Osteocyte (in vitro differentiated cells): ENCODE measurements at regions not wholly inside any gene's neighbourhood (a gene's known extent, or its start where the extent isn't known, plus 50 kb on each side); places are given as distances from the start of the nearest gene placed in this dataset.

Experiments
- DNase-seq: peaks from one replicate; pipeline ENCODE4 v3.0.0; 2021; ENCODE audit warnings: mixed read lengths; ENCODE audit not compliant: unreplicated experiment; ENCODE audit errors: extremely low spot score
- H3K27ac Mint-ChIP-seq: one replicate; pipeline ENCODE4 v1.8.0; 2021; ENCODE audit warnings: mild to moderate bottlenecking, mixed read lengths; ENCODE audit not compliant: unreplicated experiment
- H3K27me3 Mint-ChIP-seq: one replicate; pipeline ENCODE4 v1.8.0; 2021; ENCODE audit warnings: mixed read lengths; ENCODE audit not compliant: unreplicated experiment
- H3K36me3 Mint-ChIP-seq: one replicate; pipeline ENCODE4 v1.8.0; 2021; ENCODE audit warnings: mixed read lengths; ENCODE audit not compliant: unreplicated experiment
- H3K4me1 Mint-ChIP-seq: one replicate; pipeline ENCODE4 v1.8.0; 2021; ENCODE audit warnings: mixed read lengths; ENCODE audit not compliant: unreplicated experiment
- H3K4me3 Mint-ChIP-seq: one replicate; pipeline ENCODE4 v1.8.0; 2021; ENCODE audit warnings: mild to moderate bottlenecking, moderate library complexity, mixed read lengths; ENCODE audit not compliant: unreplicated experiment
- H3K9me3 Mint-ChIP-seq: one replicate; pipeline ENCODE4 v1.8.0; 2021; ENCODE audit warnings: mixed read lengths; ENCODE audit not compliant: unreplicated experiment
- TF ChIP-seq, protein P1 (sequence below): fragments of 200-600 bp; sonication (generic); IDR thresholded peaks from 2 replicates; pipeline ENCODE4 v1.5.0; 2021; ENCODE audit warnings: antibody characterized with exemption, mild to moderate bottlenecking, moderate library complexity

DNA sequence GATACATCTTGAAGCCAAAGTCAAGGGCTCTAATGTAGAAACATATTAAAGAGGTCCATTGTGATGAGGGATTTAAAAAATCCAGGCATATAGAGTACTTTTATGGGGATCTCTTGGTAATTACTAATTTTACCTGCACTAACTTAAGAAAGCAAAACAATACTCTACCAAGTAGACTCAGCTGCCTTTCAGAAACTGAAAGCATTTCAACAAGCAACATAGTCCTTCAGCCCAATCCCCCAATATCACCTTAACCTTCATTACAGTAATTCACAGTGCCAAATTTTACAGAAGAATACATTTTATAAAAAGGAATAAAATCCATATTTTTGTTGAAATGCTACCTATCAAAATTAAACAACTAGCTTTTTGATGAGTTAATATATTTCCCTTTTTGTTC is 422.9 kb downstream of the DTHD1 start:
- H3K9me3 Mint-ChIP-seq, result peaks cover 12% of the 10 kb centered on the region
- H3K4me3 Mint-ChIP-seq, result no peak overlapping the region
- no peak for DNase-seq
- no peaks in the 10 kb centered on the region for H3K4me1 Mint-ChIP-seq
- no peaks in the 10 kb centered on the region for H3K36me3 Mint-ChIP-seq
- H3K27me3 Mint-ChIP-seq, result no peaks in the 10 kb centered on the region
- TF ChIP-seq, protein P1, sequence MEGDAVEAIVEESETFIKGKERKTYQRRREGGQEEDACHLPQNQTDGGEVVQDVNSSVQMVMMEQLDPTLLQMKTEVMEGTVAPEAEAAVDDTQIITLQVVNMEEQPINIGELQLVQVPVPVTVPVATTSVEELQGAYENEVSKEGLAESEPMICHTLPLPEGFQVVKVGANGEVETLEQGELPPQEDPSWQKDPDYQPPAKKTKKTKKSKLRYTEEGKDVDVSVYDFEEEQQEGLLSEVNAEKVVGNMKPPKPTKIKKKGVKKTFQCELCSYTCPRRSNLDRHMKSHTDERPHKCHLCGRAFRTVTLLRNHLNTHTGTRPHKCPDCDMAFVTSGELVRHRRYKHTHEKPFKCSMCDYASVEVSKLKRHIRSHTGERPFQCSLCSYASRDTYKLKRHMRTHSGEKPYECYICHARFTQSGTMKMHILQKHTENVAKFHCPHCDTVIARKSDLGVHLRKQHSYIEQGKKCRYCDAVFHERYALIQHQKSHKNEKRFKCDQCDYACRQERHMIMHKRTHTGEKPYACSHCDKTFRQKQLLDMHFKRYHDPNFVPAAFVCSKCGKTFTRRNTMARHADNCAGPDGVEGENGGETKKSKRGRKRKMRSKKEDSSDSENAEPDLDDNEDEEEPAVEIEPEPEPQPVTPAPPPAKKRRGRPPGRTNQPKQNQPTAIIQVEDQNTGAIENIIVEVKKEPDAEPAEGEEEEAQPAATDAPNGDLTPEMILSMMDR, result no peak
- no peak overlapping the region for H3K27ac Mint-ChIP-seq

DNA sequence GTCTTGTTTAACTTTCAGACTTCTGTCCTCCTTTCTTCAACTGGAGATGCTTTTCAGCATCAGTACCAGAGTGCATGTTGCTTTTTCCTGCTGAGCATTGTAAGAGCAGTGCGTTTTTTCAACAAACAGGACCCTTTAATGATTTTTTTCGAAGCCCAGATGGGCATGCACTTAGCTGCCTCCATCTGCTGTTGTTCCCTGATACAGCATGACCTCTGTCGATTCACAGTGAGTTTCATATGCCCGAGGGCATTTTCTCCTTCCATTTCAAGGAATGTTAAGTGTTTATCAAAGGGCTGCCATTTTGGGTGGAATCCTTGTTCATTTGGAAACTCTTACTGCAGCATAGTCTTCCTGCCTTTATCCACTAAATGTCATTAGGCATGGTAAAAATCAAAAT is 428.6 kb downstream of the DTHD1 start:
- H3K9me3 Mint-ChIP-seq, result peaks cover 17% of the 10 kb centered on the region
- no peaks in the 10 kb centered on the region for H3K36me3 Mint-ChIP-seq
- TF ChIP-seq, protein P1, result no peak
- H3K4me3 Mint-ChIP-seq, result no peak overlapping the region
- no peaks in the 10 kb centered on the region for H3K4me1 Mint-ChIP-seq
- H3K27me3 Mint-ChIP-seq, result no peaks in the 10 kb centered on the region
- no peak for DNase-seq
- H3K27ac Mint-ChIP-seq, result no peak overlapping the region

DNA sequence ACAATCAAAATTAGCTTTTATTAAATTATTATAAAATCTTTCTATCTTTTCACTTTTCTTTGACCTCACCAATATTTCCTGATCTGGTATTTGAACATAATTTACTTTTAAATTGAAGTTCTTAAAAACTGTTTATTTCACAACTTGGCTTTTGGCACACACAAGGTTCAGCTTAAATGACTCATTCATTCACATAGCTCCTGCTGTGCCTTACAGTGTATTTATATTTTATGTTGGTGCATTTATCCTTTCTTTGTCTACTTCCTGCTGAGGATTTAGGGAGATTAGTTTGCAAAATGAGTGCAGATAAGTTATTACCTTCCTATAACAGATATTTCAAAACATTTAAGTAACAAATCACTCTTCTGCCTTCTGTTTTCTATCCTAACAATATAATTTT is 430.6 kb downstream of the DTHD1 start:
- H3K9me3 Mint-ChIP-seq, result peaks cover 23% of the 10 kb centered on the region
- TF ChIP-seq, protein P1, result no peak
- no peak for DNase-seq
- no peaks in the 10 kb centered on the region for H3K36me3 Mint-ChIP-seq
- no peak overlapping the region for H3K27ac Mint-ChIP-seq
- H3K4me3 Mint-ChIP-seq, result no peak overlapping the region
- H3K4me1 Mint-ChIP-seq, result no peaks in the 10 kb centered on the region
- H3K27me3 Mint-ChIP-seq, result no peaks in the 10 kb centered on the region

DNA sequence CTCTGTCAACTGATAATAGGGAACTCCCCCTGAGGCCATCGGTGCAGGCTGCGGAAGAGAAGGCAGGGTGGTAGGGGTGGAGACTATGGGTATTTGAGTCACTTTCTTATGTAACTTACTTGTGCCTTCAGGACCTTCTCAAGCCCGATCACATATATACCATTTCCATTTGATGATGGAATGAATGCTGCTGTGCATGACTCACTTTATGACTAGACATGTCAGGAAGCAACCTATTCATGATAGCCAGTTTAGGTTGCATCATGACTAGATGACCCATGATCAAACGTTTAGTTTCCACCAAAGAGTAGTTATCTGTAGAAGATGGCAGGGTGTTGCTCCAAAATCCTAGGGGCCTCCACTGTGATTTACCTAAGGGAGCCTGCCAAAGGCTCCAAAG is 435.5 kb downstream of the DTHD1 start:
- Mint-ChIP-seq H3K27ac (no peak overlapping the region), H3K9me3 (peaks cover 11% of the 10 kb centered on the region), H3K4me3 (no peak overlapping the region), H3K36me3 (no peaks in the 10 kb centered on the region), H3K4me1 (no peaks in the 10 kb centered on the region), H3K27me3 (no peaks in the 10 kb centered on the region)
- TF ChIP-seq, protein P1, result no peak
- no peak for DNase-seq

DNA sequence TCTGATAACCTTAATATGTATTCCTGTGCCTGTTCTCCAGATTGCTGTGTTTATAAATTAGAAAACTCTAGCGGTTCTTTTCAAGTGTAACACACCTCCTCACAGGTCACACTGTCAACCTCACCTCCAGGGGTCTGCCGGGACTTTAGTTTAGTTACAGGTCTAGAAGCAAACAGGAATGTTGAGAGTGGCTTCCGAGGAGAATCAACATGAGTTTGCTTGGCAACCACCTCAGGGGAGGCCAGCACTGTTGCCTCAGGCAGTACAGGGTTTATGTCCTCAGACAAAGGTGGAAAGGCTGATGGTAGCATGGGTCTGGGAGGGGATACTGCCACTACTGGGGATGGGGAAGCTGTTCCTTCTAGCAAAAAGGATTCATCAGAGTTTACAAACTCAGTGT is 438.0 kb downstream of the DTHD1 start:
- Mint-ChIP-seq H3K4me3 (no peak overlapping the region), H3K36me3 (no peaks in the 10 kb centered on the region), H3K9me3 (peaks cover 11% of the 10 kb centered on the region), H3K27ac (no peak overlapping the region), H3K27me3 (no peaks in the 10 kb centered on the region), H3K4me1 (no peaks in the 10 kb centered on the region)
- TF ChIP-seq, protein P1, result no peak
- no peak for DNase-seq
